PC-9 (cell line): ENCODE measurements at regions not wholly inside any gene's neighbourhood (a gene's known extent, or its start where the extent isn't known, plus 50 kb on each side); places are given as distances from the start of the nearest gene placed in this dataset.

ENCODE experiments used
- BruUV-seq: library from RNA; stranded (reverse); fragments of 400-500 nt; replicated peaks from 2 replicates; lab custom pipeline; 2021; lab: Mats Ljungman, UMichigan
- CTCF ChIA-PET: fragments of 300-600 bp; sonication (Branson Sonifier 250); formaldehyde crosslinking; loops from one replicate; lab custom pipeline; 2022; ENCODE audit warnings: antibody characterized with exemption; lab: Charles Lee
- POLR2A ChIA-PET: fragments of 300-600 bp; sonication (Branson Sonifier 250); formaldehyde crosslinking; loops from one replicate; lab custom pipeline; 2022; ENCODE audit warnings: antibody characterized with exemption; ENCODE audit not compliant: unreplicated experiment; lab: Charles Lee
- DNase-seq, 2 experiments: peaks; one replicate each; pipeline versions ENCODE4 v3.0.0 to v3.0.0-alpha.2; 2015 to 2022; ENCODE audit warnings: mixed read lengths in 1 of 2
- H2AFZ ChIP-seq: fragments of 200-600 bp; sonication (generic); 2 replicates; pipeline ENCODE4 v1.8.1; 2017; ENCODE audit warnings: antibody characterized with exemption
- H3F3A ChIP-seq: fragments of 200-600 bp; sonication (generic); 2 replicates; pipeline ENCODE4 v1.8.1; 2017; ENCODE audit warnings: antibody characterized with exemption, mild to moderate bottlenecking, low read depth; ENCODE audit not compliant: insufficient read depth
- H3K27ac ChIP-seq: fragments of 200-600 bp; sonication (generic); 2 replicates; pipeline ENCODE4 v1.6.1; 2016; ENCODE audit warnings: mixed run types
- H3K27me3 ChIP-seq: fragments of 200-600 bp; sonication (generic); 2 replicates; pipeline ENCODE4 v1.6.1; 2016; ENCODE audit warnings: low read depth, mixed run types; ENCODE audit not compliant: insufficient read depth
- H3K36me3 ChIP-seq: fragments of 200-600 bp; sonication (generic); 2 replicates; pipeline ENCODE4 v1.6.1; 2016; ENCODE audit warnings: low read depth, mixed run types
- H3K4me1 ChIP-seq: fragments of 200-600 bp; sonication (generic); replicated peaks from 2 replicates; pipeline ENCODE4 v1.6.1; 2016; ENCODE audit warnings: mixed run types; ENCODE audit not compliant: insufficient read depth
- H3K4me2 ChIP-seq: fragments of 200-600 bp; sonication (generic); 2 replicates; pipeline ENCODE4 v1.6.1; 2017; ENCODE audit warnings: mixed run types
- H3K4me3 ChIP-seq: fragments of 200-600 bp; sonication (generic); 2 replicates; pipeline ENCODE4 v1.6.1; 2016; ENCODE audit warnings: mixed run types
- H3K79me2 ChIP-seq: fragments of 200-600 bp; sonication (generic); 2 replicates; pipeline ENCODE4 v1.6.1; 2017; ENCODE audit warnings: low read depth, mixed run types
- H3K9me2 ChIP-seq: fragments of 200-600 bp; sonication (generic); 2 replicates; pipeline ENCODE4 v1.8.1; 2017; ENCODE audit warnings: mild to moderate bottlenecking; ENCODE audit not compliant: insufficient read depth
- H3K9me3 ChIP-seq: fragments of 200-600 bp; sonication (generic); 2 replicates; pipeline ENCODE4 v1.8.1; 2016; ENCODE audit warnings: low read depth; ENCODE audit not compliant: insufficient read depth
- H4K20me1 ChIP-seq: fragments of 200-600 bp; sonication (generic); 2 replicates; pipeline ENCODE4 v1.8.1; 2017; ENCODE audit not compliant: insufficient read depth
- CTCF ChIP-seq: fragments of 200-600 bp; sonication (generic); conservative IDR thresholded peaks from 2 replicates; pipeline ENCODE4 v1.6.1; 2017; ENCODE audit warnings: mixed run types, antibody characterized with exemption, mild to moderate bottlenecking, moderate library complexity
- EZH2 ChIP-seq: fragments of 200-600 bp; sonication (generic); IDR thresholded peaks from 2 replicates; pipeline ENCODE4 v1.8.0; 2017; ENCODE audit warnings: antibody characterized with exemption, low read depth
- intact Hi-C: fragments of 100-400 bp; cut with micrococcal nuclease; formaldehyde crosslinking; loops from one replicate; pipeline ENCODE4 v1.10.0; 2022; ENCODE audit not compliant: unreplicated experiment

GRCh38 chr2:23091019-23091418 lies 294.0 kb upstream of the KLHL29 start:
- no peaks in the 10 kb centered on the region for H3K79me2 ChIP-seq
- H3F3A ChIP-seq, result no peaks in the 10 kb centered on the region
- ChIA-PET POLR2A (no interaction called here), CTCF (no interaction called here)
- H3K36me3 ChIP-seq, result no peaks in the 10 kb centered on the region
- no peaks in the 10 kb centered on the region for H3K27me3 ChIP-seq
- no peak overlapping the region for H2AFZ ChIP-seq
- DNase-seq, result no peak
- no peaks in the 10 kb centered on the region for H4K20me1 ChIP-seq
- H3K9me2 ChIP-seq, result no peaks in the 10 kb centered on the region
- no peak overlapping the region for H3K27ac ChIP-seq
- H3K9me3 ChIP-seq, result no peaks in the 10 kb centered on the region
- no peak for TF ChIP-seq CTCF
- TF ChIP-seq EZH2, result no peak
- no peaks in the 10 kb centered on the region for H3K4me1 ChIP-seq
- H3K4me2 ChIP-seq, result no peak overlapping the region
- intact Hi-C loops, result no loop called here
- BruUV-seq, result no TSS peak
- no peak overlapping the region for H3K4me3 ChIP-seq

DNA sequence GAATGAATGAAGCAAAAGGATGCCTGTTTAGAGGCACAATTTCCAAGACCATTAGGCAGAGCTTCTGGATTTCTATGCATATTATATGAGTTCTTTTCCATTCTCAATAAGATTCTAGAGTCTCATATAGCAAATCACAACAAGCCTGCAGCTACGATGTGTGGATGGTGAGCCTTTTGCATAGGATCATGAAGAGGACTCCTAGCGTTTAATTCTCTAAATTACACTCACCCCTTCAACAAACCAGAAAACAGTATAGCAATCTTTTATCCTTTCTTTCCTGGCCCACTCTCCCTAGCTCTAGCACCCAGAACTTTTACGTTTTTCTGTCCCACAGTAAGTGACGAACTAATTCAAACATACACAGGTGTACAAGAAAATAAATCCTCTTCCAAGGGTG lies 293.1 kb upstream of the KLHL29 start:
- intact Hi-C loops, result no loop called here
- no peaks in the 10 kb centered on the region for H3K79me2 ChIP-seq
- H4K20me1 ChIP-seq, result no peaks in the 10 kb centered on the region
- no peaks in the 10 kb centered on the region for H3K4me1 ChIP-seq
- no peak for TF ChIP-seq EZH2
- no peak for TF ChIP-seq CTCF
- H3F3A ChIP-seq, result no peaks in the 10 kb centered on the region
- no peak overlapping the region for H2AFZ ChIP-seq
- no peaks in the 10 kb centered on the region for H3K9me2 ChIP-seq
- CTCF ChIA-PET, result no interaction called here
- H3K27ac ChIP-seq, result no peak overlapping the region
- POLR2A ChIA-PET, result no interaction called here
- H3K4me3 ChIP-seq, result no peak overlapping the region
- no TSS peak for BruUV-seq
- H3K27me3 ChIP-seq, result no peaks in the 10 kb centered on the region
- H3K4me2 ChIP-seq, result no peak overlapping the region
- no peaks in the 10 kb centered on the region for H3K36me3 ChIP-seq
- no peak for DNase-seq
- no peaks in the 10 kb centered on the region for H3K9me3 ChIP-seq

GRCh38 chr2:23092831-23093230 lies 292.1 kb upstream of the KLHL29 start:
- no TSS peak for BruUV-seq
- no peak overlapping the region for H3K27ac ChIP-seq
- intact Hi-C loops, result no loop called here
- ChIA-PET POLR2A (no interaction called here), CTCF (no interaction called here)
- H3F3A ChIP-seq, result no peaks in the 10 kb centered on the region
- H3K27me3 ChIP-seq, result no peaks in the 10 kb centered on the region
- TF ChIP-seq EZH2 (no peak), CTCF (no peak)
- no peaks in the 10 kb centered on the region for H3K9me2 ChIP-seq
- H3K4me2 ChIP-seq, result no peak overlapping the region
- DNase-seq, result no peak
- no peak overlapping the region for H2AFZ ChIP-seq
- H3K36me3 ChIP-seq, result no peaks in the 10 kb centered on the region
- H3K4me3 ChIP-seq, result no peak overlapping the region
- no peaks in the 10 kb centered on the region for H3K9me3 ChIP-seq
- H4K20me1 ChIP-seq, result no peaks in the 10 kb centered on the region
- H3K4me1 ChIP-seq, result no peaks in the 10 kb centered on the region
- no peaks in the 10 kb centered on the region for H3K79me2 ChIP-seq
